SH-SY5Y (cell line): ENCODE measurements at regions not wholly inside any gene's neighbourhood (a gene's known extent, or its start where the extent isn't known, plus 50 kb on each side); places are given as distances from the start of the nearest gene placed in this dataset.

ENCODE experiments used
- GATA2 ChIP-seq: IDR thresholded peaks from 2 replicates; pipeline ENCODE4 v1.6.1; 2011; ENCODE audit warnings: mild to moderate bottlenecking, low read depth, low read length
- GATA3 ChIP-seq: IDR thresholded peaks from 2 replicates; pipeline ENCODE4 v1.6.1; 2011; ENCODE audit warnings: low read depth, mild to moderate bottlenecking, low read length, moderate library complexity

DNA sequence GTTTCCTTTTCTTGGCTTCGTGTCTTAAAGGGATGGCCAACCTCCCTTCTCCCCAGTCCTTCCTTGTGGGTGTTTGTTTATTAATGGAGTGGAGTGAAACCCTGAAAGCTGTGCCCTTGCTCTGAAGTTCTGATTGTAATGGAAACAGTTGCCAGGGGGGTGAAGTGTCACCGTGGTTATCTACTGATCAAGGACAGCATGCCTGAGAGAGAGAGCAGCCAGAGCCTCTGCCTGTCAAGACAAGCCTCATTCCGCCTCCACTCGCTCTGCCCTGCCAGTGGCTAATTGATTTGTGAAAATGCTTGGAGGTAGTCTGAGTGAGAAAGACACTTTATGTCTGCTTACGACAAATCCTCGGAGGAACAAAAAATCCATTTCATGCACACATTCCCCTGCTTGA, 143.7 kb upstream of the SLC30A5 start:
- TF ChIP-seq GATA2 (peak; percentile 95), GATA3 (peak; percentile 82)
